Left colon (tissue), 2 donors: ENCODE measurements at regions not wholly inside any gene's neighbourhood (a gene's known extent, or its start where the extent isn't known, plus 50 kb on each side); places are given as distances from the start of the nearest gene placed in this dataset.
"Not testable (repeated sequence)": the region's sequence is repeated elsewhere in the genome, so short reads cannot be mapped to it uniquely, and the experiment has no call there.

ENCODE experiments used
- ATAC-seq: fragments of 200-7000 bp; cut with Tn5 transposase; one replicate; pipeline ENCODE4 v1.9.1; 2020; ENCODE audit warnings: mild to moderate bottlenecking, moderate library complexity
- DNase-seq, 2 donors: peaks; one replicate each; pipeline ENCODE4 v3.0.0-alpha.2; 2020
- intact Hi-C, 2 donors: fragments of 100-400 bp; cut with DNase I in 1 of 2; cut with micrococcal nuclease in 1 of 2; formaldehyde crosslinking; loops; one replicate each; pipeline versions ENCODE4 v1.11.2 to v1.14.0; 2022; cut with DNase I, micrococcal nuclease
- donor health status: DM: no; HTN: no; CAD: no.
- donor health status: DM: yes; HTN: yes; CAD: no.

DNA sequence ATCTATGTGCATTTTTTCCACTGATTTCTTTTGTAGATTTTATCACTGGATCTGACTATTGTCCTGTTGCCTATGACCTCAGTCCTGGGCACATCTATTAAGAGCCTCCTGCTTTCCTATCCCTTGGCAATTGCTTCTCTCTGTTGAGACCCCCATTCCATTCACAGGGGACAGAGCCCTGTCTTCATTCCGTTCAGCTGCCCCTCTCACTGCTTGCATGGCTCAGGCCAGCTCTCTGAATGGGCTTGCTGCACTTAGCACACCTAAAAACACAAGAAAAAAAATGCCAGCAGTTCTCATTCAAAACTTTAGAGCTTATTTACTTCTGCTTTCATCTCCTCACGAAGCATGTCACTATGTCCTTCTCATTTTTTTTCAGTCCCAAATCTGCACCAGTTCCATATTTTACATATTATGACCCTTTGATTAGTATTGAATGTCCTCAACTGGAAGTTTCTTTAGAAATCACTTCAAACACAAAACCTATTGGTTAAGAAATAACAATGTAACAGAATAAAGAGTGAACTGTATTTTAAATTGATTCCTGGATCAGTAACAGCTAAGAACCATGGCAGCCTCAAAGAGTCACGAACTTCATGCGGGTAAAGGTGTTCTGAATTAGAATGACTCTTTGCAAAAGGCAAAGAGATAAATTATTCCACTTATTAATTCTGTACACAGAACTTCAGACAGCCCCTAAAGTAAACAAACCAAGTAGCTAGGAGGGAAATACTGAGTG is 616.5 kb downstream of the C6orf118 start:
- ATAC-seq = no peak
- intact Hi-C loops = no loop called here

DNA sequence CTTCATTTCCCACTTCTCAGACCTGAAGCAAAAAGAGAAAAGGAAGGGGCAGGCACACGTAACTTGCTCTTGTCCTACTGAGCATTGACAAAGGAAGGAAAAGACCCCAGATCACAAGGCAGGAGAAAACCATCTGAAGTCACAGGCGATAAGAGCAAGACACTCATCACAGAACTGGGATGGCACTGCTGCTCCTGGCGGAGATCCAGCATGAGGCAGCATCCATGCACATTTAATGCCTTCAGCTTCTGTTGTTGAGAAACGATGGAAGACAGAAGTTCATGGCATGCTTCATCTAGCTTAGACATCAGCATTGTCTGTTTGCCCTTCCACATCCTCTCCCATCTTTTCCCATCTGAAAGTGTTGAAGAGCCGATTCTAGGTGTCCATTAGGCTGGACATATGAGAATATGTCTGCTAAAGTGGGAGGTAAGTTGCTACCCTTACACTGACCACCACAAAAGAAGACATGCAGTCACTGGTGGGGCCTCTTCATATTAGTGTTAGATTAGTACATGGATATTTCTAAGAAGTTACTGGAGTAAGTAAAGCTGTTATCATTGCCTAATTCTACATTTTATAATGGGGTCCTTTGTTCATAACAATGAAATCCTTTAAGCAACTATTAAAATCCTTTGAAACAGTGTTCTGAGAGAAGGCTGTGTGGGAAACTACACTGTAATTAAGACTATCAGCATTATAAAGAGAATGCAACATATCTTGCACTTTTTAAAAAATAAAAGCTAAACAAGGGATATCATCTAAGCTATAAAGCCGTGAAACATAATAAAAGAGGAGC is 618.5 kb downstream of the C6orf118 start:
- ATAC-seq (no peak), DNase-seq (no peak)
- intact Hi-C loops = no loop called here

More for the DNA sequence above, 616.5 kb downstream of the C6orf118 start:
- DNase-seq = no peak

- ATAC-seq = no peak
- DNase-seq = no peak
- intact Hi-C loops = no loop called here
These were observed 619.2 kb downstream of the C6orf118 start for GRCh38 chr6:164690241-164690640.

DNA sequence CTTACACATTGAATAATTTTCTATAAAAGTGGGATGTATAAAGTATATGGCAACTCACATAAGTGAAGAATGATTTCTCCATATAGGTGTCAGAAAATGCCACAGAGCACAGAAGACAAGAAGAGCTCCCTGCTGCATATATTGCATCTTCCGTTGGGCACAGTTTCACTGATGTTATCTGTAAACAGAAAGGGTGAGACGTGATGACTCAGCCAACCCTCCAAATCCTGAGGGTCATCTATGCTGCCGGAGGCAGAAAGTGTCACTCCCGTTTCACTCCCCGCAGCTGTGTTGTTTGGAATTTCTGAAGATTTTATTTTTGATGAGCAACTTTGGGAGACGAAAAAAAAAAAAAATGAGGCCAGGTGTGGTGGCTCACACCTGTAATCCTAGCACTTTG is 644.1 kb downstream of the C6orf118 start:
- ATAC-seq = no peak
- intact Hi-C loops = no loop called here
- DNase-seq = no peak

DNA sequence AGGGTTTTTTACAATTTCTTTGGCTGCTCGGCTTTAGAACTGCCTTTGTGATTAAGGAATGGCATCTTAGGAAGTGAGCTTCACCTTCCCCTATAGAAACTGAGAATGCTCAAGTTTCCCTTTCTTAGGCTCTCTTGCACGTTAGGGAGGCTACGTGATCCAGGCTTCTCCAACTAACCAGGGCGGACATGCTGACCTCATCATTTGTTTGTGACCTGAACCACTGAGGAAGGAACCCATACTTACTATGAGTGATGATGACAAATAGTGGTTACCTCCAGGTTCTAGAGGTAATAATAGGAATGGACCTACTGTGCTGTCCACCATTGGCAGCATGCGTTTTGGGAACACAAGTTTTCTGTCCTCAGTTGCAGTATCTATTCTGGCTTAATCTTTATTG is 645.8 kb downstream of the C6orf118 start:
- ATAC-seq (no peak), DNase-seq (no peak)
- intact Hi-C loops = no loop called here

DNA sequence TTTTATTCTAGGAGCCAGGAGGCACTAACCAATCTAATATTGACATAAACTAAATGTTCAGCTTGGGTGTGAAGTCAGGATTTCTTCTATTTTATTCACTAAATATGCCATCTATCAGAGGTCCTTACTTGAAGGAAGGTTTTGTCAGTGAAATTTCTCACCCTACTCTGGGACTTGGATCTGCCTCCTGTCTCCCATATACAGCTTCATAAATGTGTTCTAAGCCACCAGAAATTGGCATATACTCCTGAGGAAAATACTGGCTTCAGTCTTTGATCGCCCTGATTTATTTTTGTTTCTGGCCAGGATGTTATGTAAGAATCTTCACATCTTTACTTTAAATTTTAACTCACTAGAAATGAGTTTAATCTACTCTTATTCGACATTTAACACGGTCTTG is 647.7 kb downstream of the C6orf118 start:
- ATAC-seq = no peak
- intact Hi-C loops = no loop called here
- no peak for DNase-seq

DNA sequence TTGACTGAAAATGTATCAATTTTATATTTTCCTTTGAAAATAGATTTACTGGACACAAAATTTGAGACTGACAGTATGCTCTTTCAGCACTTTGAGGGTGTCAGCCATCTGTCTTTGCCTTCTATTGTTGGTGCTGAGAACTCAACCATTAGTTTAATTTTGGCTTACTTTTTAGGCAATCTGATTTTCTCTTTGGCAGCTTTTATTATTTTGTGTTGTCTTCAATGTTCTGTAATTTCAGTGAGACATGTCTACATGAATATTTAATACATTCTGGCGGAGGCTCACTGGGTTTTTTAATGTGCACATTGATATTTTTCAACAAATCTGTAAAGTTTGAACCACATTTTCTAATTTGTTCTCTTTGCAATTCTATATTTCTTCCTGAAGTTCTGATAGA is 648.6 kb downstream of the C6orf118 start:
- no peak for ATAC-seq
- DNase-seq = no peak
- intact Hi-C loops = no loop called here

DNA sequence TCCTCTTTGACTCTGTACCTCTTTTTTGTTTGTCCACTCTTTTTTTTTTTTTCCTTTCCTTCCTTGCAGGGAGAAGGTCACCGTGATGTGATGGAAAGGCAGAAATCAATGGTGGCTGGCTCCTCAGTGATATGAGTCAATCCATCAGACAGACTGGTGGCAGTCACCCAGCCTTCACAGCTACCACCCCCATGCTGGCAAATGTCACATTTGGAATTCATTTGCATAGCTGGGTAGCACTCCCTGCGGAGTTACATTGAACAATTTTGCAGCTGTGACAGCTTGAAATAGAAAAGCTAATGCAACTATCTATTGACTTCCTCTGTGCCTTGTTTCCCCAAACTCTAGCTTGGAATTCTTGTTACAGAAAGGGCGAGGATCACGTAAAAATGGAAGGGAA is 668.4 kb downstream of the C6orf118 start:
- no peak for ATAC-seq
- intact Hi-C loops = no loop called here
- DNase-seq = no peak

DNA sequence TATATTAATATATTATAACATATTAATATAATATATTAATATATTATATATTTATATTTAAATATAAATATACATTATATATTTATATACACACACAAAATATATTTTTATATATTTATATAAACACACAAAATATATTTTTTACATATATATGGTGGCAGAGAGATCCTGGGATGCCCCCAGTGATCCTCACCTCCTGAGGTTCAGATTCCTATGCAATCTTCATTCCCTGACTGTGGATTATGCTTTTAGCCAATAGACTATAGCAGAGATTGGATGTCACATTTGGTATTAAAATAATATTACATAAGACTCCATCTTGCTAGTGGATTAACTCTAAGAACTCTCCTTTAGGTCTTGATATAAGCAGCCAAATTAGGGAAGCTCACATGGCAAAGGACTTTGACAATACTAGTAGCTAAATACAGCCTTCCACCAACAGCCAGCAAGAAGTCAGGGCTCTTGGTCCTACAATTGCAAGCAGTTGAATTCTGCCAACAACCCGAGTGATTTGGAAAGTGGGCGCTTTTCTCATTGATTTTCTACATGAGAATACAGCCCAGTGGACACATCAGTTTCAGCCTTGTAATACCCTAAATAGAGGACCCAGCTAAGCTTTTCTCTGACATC is 681.0 kb downstream of the C6orf118 start:
- intact Hi-C loops = no loop called here
- no peak for DNase-seq

GRCh38 chr6:164616917-164617524 is 692.4 kb downstream of the C6orf118 start:
- no peak for ATAC-seq
- intact Hi-C loops = no loop called here

More for the DNA sequence above, 681.0 kb downstream of the C6orf118 start:
- no peak for ATAC-seq

DNA sequence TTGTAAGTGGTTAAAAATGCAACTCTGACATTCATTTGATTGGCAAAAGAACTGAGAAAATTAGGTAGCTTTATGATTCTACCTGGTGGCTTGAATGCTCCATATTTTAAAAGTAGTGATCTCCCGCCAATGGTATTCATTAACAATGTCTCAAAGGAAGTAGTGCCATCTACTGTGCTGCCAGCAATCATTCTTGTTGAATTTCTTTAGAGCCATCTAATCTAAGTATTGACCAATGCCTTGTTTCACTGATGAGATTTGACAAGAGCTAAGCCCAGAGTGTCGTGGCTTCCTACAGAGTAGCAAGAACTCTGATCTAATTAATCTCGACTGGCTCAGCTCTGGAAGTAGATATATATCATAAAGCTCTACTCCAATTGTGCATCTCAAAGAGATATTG is 696.7 kb downstream of the C6orf118 start:
- intact Hi-C loops = no loop called here
- no peak for DNase-seq
- no peak for ATAC-seq

More at GRCh38 chr6:164616917-164617524, 692.4 kb downstream of the C6orf118 start:
- DNase-seq = no peak

- intact Hi-C loops, ATAC-seq, DNase-seq: not testable (repeated sequence)
These were observed 698.5 kb downstream of the C6orf118 start for GRCh38 chr6:164610859-164611258.

GRCh38 chr6:164602415-164602814 is 707.0 kb downstream of the C6orf118 start:
- intact Hi-C loops, ATAC-seq, DNase-seq: not testable (repeated sequence)

- DNase-seq (no peak), ATAC-seq (no peak)
- intact Hi-C loops = no loop called here
These were observed 727.8 kb downstream of the C6orf118 start for GRCh38 chr6:164581563-164581962.

GRCh38 chr6:164579035-164579434 is 730.4 kb downstream of the C6orf118 start:
- DNase-seq (no peak), ATAC-seq (no peak)
- intact Hi-C loops = no loop called here

DNA sequence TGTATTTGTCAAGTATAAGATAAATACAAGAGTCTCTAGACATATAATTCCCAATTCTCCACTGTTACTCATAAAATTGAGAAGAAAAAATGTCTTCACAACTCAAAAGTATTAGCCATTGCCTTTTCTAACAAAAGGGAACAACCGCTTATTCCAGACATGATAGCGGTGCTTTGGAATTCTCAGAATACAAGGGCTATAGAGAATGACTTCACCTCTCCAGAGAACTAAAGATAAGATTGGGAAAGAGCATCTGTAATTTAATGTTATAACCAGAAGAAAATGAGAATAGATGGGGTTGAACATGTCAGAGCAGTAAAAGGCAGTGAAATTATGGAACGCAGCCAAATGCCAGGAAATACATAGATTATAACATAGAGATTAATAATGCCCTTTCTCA is 730.8 kb downstream of the C6orf118 start:
- intact Hi-C loops = no loop called here
- no peak for ATAC-seq
- no peak for DNase-seq

DNA sequence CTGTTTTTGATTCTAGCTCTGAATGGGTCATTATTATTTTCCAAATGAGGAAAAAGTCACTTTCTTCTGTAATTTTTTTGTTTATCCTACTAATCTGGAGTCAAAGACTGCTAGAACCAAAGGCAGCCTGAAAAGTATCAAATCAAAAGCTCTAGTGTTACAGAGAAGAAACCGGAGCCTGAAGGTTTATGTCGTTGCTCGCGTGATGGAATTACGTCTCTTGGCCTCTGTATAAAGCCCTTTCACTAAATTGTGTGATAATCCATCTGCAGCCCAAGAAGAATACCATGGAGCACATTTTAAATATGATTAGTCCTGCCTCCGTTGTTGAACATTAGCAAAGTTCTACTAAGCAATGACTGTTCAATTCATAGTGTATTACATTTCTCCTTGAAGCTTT is 738.6 kb downstream of the C6orf118 start:
- ATAC-seq = no peak
- intact Hi-C loops = no loop called here
- DNase-seq = no peak

DNA sequence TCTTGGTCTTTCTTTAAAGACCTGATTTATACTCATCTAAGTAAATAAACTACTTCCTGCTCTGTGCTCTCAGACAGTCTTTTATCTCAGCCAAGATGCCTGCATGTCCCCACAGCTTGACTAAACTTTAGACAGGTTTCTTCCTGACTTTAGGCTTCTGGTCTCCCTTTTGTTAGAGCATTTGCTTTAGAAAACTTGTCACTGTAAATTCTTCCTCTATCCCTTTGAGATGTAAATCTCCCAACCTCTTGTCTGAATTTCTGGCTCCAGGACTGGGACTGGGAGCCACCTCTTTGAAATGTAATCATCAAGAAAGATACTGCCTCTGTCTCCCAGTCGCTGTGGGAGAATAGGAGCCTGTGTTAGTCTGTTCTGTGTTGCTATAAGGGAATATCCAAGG is 739.9 kb downstream of the C6orf118 start:
- no peak for ATAC-seq
- intact Hi-C loops = no loop called here
- no peak for DNase-seq

DNA sequence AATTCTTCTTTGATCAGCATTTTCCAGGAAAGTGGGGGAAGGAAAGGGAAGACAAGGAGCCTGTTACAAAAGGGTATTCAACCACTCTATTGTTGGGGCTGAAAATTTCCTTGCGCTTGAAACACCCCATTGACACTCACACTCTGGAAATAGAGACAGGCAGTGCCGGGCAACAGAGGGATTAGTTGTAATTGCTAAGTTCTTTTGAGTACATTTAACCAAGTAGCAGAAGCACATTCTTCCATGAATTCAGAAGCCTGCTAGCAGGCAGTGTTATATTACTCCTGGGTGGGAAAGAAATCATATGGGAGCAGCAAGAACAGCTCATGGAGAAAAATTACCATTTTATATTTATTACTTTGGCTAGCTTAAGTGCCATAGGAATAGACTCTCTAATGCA is 745.5 kb downstream of the C6orf118 start:
- ATAC-seq (no peak), DNase-seq (no peak)
- intact Hi-C loops = no loop called here

- DNase-seq = no peak
- intact Hi-C loops = no loop called here
- ATAC-seq = no peak
These were observed 747.7 kb downstream of the C6orf118 start for GRCh38 chr6:164561656-164562055.
